HG02642 (cell line): ENCODE measurements at regions not wholly inside any gene's neighbourhood (a gene's known extent, or its start where the extent isn't known, plus 50 kb on each side); places are given as distances from the start of the nearest gene placed in this dataset.
A peak's percentile ranks its signal among the peaks of the same experiment; 100 is the strongest.

Experiments
- ATAC-seq: cut with Tn5 transposase; IDR thresholded peaks from one replicate; pipeline ENCODE4 v1.9.1; 2021; ENCODE audit warnings: mild to moderate bottlenecking; ENCODE audit not compliant: unreplicated experiment, poor library complexity

- ATAC-seq = no peak
Measured at GRCh38 chr1:81453367-81453703, 347.4 kb upstream of the ADGRL2 start.

GRCh38 chr1:81452693-81453366, 347.9 kb upstream of the ADGRL2 start:
- no peak for ATAC-seq

GRCh38 chr1:81449786-81450185, 350.9 kb upstream of the ADGRL2 start:
- no peak for ATAC-seq

GRCh38 chr1:81446000-81446669, 354.6 kb upstream of the ADGRL2 start:
- no peak for ATAC-seq

GRCh38 chr1:81443288-81443687, 357.4 kb upstream of the ADGRL2 start:
- no peak for ATAC-seq

GRCh38 chr1:81439046-81439823, 361.5 kb upstream of the ADGRL2 start:
- no peak for ATAC-seq

- ATAC-seq = peak; percentile 65
Measured at GRCh38 chr1:81437649-81438048, 363.1 kb upstream of the ADGRL2 start.

GRCh38 chr1:81437213-81437612, 363.5 kb upstream of the ADGRL2 start:
- ATAC-seq = no peak

- ATAC-seq = no peak
Measured at GRCh38 chr1:81435175-81435574, 365.6 kb upstream of the ADGRL2 start.

GRCh38 chr1:81433676-81434075, 367.1 kb upstream of the ADGRL2 start:
- no peak for ATAC-seq

- ATAC-seq = no peak
Measured at GRCh38 chr1:81432654-81433109, 368.1 kb upstream of the ADGRL2 start.

- ATAC-seq = no peak
Measured at GRCh38 chr1:81432059-81432458, 368.7 kb upstream of the ADGRL2 start.

- ATAC-seq = no peak
Measured at GRCh38 chr1:81431624-81432000, 369.1 kb upstream of the ADGRL2 start.

- no peak for ATAC-seq
Measured at GRCh38 chr1:81430955-81431623, 369.6 kb upstream of the ADGRL2 start.

- ATAC-seq = no peak
Measured at GRCh38 chr1:81430236-81430938, 370.3 kb upstream of the ADGRL2 start.

GRCh38 chr1:81428998-81429397, 371.7 kb upstream of the ADGRL2 start:
- ATAC-seq = no peak

- no peak for ATAC-seq
Measured at GRCh38 chr1:81424816-81425215, 375.9 kb upstream of the ADGRL2 start.

- no peak for ATAC-seq
Measured at GRCh38 chr1:81424061-81424460, 376.7 kb upstream of the ADGRL2 start.

GRCh38 chr1:81420760-81421159, 380.0 kb upstream of the ADGRL2 start:
- no peak for ATAC-seq

GRCh38 chr1:81414488-81415015, 386.2 kb upstream of the ADGRL2 start:
- ATAC-seq = peak; percentile 95
